ENCODE measurements at regions not wholly inside any gene's neighbourhood (a gene's known extent, or its start where the extent isn't known, plus 50 kb on each side); places are given as distances from the start of the nearest gene placed in this dataset.

- TF ChIP-seq GATA3 (IDR thresholded peaks at IDR 0.05; ENCODE audit: low read depth, low read length) = no peak
- no peak for TF ChIP-seq GATA2 (IDR thresholded peaks at IDR 0.05; ENCODE audit: low read depth, low read length)
Observed at GRCh38 chr2:66675591-66675990, 240.7 kb downstream of the MEIS1 start.

Measured in SH-SY5Y (cell line).